NCI-H510A treated with DMSO at 0.1 percent for 48 hours (cell line): ENCODE measurements at regions not wholly inside any gene's neighbourhood (a gene's known extent, or its start where the extent isn't known, plus 50 kb on each side); places are given as distances from the start of the nearest gene placed in this dataset.
A peak's percentile ranks its signal among the peaks of the same experiment; 100 is the strongest.

Experiments used
- DNase-seq: peaks from one replicate; lab custom pipeline; 2025; lab: John Stamatoyannopoulos, UW

DNA sequence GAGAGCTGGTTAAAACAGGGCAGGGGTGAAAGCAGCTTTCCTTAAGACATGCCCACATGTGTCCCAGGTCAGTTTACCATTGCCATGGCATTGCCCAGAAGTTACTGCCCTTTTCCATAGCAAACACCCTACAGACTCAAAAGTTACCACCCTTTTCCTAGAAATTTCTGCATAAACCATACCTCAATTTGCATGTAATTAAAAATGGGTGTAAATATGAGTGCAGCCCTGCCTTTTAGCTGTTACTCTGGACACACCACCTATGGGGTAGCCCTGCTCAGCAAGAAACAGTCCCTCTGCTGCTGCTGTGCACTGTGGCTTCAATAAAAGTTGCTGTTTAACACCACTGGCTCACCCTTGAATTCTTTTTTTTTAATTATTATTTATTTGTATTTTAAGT, 168.5 kb upstream of the C16orf82 start:
- DNase-seq, result no peak

GRCh38 chr16:26901196-26901861, 165.4 kb upstream of the C16orf82 start:
- DNase-seq, result no peak

DNA sequence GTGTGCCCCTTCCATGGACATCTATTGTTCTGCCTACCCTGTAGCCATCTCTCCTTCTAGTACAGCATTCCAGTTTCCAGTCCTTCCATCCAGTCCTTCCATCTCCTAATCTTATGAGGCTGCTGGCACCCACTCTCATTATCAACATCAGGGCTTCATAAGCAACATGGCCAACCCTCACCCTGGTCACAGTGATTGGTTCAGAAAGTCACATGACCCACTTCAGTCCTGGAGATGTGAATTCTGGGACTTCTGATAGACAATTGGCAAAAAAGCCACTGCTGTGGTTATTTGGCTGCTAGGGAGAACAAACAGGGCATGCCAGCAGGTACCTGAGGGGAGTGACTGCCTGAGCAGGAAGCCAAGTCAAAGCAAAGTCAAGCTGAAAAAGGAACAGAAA, 164.7 kb upstream of the C16orf82 start:
- DNase-seq, result no peak

GRCh38 chr16:26905336-26905735, 161.4 kb upstream of the C16orf82 start:
- no peak for DNase-seq

DNA sequence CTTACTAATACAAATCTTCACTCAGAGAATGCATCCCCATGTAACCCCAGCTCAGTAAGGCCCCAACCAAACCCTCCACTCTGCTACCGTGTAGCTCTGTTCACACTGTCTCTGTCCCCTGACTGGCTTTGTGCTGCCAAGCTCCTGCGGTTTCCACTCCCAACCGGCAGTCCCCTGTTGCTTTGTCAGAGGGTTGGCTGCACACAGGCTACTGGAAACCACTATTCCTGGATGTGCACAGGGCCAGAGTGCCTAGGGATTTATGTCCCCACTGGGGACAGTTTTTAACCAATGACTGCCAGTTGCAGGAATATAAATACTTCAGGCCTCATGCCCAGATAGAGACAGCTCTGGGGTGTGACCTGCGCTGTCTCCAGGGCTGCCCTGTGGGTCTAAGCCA, 157.1 kb upstream of the C16orf82 start:
- DNase-seq, result no peak

- DNase-seq, result no peak
Measured at GRCh38 chr16:26911436-26911835, 155.3 kb upstream of the C16orf82 start.

GRCh38 chr16:26913851-26914250, 152.9 kb upstream of the C16orf82 start:
- no peak for DNase-seq

DNA sequence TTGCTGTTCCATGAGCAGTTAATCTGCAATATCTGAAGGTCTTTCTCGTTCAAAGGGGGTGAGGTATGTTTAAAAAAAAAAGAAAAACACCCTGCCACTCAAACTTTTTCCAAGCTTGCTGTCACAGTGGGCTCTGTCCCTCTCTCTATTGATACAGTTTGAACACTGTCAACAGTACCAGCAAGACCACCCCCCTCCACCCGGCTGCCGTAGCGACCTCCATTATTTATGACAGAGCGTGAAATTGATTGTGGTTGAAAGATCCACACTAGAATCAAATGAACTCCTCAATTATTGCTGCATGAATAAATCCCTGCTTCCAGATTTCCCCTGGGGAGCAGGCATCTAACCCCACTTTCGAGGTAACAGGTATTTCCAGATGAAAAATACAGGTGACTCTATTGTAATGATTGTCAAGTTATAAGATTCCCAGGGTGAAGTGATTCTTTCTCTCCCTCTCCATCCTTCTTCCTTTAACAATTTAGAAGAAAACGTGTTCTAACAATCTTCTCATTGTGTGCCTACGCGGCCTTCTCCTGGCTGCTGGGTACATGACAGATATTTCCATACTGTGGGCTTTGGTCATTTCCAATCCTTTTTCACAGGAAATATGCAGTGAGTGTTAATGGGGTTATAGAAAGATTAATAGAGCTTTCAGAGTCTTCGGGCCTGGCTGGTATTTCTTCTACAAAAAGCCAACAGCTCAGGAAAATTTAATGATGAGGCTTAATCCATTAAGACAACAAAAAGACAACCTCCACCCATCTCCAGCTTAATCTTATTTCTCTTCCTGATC, 135.7 kb upstream of the C16orf82 start:
- no peak for DNase-seq

GRCh38 chr16:26950636-26951035, 116.1 kb upstream of the C16orf82 start:
- no peak for DNase-seq

GRCh38 chr16:26951950-26952349, 114.8 kb upstream of the C16orf82 start:
- DNase-seq, result no peak

GRCh38 chr16:26952411-26952810, 114.3 kb upstream of the C16orf82 start:
- DNase-seq, result peak; percentile 17

- DNase-seq, result no peak
Measured at GRCh38 chr16:26957283-26957859, 109.4 kb upstream of the C16orf82 start.

- no peak for DNase-seq
Measured at GRCh38 chr16:26959416-26960009, 107.2 kb upstream of the C16orf82 start.

- no peak for DNase-seq
Measured at GRCh38 chr16:26961459-26961858, 105.3 kb upstream of the C16orf82 start.

GRCh38 chr16:26963109-26963508, 103.6 kb upstream of the C16orf82 start:
- DNase-seq, result no peak

DNA sequence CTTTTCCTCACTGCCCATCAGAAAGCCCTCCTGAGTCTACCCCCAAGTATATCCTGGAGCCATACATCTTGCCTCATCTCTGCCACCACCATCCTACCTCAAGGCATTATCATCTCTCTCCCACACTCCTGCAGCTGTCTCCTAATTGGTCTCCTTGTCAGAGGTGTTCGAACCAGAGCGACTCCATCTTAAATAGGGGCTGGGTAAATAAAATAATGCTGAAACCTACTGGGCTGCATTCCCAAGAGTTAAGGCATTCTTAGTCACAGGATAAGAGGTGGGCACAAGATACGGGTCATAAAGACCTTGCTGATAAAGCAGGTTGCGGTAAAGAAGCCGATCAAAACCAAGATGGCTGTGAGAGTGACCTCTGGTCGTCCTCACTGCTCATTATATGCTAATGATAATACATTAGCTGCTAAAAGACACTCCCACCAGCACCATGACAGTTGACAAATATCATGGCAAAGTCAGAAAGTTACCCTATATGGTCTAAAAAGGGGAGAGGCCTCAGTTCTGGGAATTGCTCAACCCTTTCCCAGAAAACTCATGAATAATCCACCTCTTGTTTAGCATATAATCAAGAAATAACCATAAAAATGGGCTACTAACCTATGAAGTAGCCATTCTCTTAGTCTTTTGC, 97.0 kb upstream of the C16orf82 start:
- no peak for DNase-seq

GRCh38 chr16:26970292-26970691, 96.4 kb upstream of the C16orf82 start:
- DNase-seq, result no peak

DNA sequence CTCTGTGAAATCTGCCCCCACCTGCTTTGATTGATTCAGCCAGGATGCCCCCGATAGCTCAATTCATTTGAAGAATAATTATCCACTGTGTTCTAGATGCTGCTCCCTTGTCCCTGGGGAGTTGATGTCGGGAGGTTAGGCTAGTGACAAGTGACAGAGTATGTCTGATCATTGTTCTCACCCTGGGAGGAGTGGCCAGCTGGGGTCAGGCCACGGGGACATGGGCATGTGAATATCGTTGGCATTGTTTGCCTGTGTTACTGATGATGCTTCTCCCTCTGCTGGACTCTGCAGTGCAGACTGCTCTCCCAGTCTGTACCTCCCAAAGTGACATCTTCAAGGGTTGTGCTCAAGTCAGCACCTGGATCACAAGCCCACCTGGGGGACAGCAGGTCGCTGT, 89.9 kb upstream of the C16orf82 start:
- DNase-seq, result no peak

- DNase-seq, result no peak
Measured at GRCh38 chr16:26981266-26981938, 85.3 kb upstream of the C16orf82 start.

- DNase-seq, result no peak
Measured at GRCh38 chr16:26982422-26982821, 84.3 kb upstream of the C16orf82 start.

DNA sequence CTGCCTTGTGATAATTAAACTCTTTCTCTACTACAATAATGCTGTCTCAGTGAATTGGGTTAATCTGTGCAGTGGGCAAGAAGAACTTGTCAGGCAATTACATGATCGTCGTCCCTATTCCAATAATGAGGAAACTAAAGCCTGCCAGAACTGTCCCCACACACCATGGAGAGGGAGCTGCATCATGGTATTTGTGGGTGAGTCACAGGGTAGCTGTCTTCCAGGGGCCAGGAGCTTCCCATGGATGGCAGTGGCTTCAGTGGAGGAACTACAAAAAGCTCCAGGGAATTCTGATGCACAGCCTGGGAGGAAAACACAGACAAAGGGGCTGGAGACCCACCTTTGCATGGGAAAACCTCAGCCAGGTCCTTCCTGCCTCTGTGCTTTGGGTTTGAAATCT, 83.3 kb upstream of the C16orf82 start:
- DNase-seq, result no peak
